RWPE1 (cell line): ENCODE measurements at regions not wholly inside any gene's neighbourhood (a gene's known extent, or its start where the extent isn't known, plus 50 kb on each side); places are given as distances from the start of the nearest gene placed in this dataset.

ENCODE experiments used
- CTCF ChIA-PET: fragments of 350-600 bp; sonication (Branson Sonifier 250); formaldehyde crosslinking; extraction: SDS; loops from one replicate; lab custom pipeline; 2021; lab: Yijun Ruan, JAX
- POLR2A ChIA-PET: fragments of 400-600 bp; formaldehyde crosslinking; extraction: SDS; loops from one replicate; lab custom pipeline; 2020; ENCODE audit warnings: antibody characterized with exemption; ENCODE audit not compliant: low non-redundant PET; lab: Yijun Ruan, JAX
- DNase-seq: peaks from one replicate; pipeline ENCODE4 v3.0.0; 2012; ENCODE audit warnings: low spot score
- H3K27ac ChIP-seq: fragments of 450-650 bp; 2 replicates; pipeline ENCODE4 v1.5.1; 2017
- TF ChIP-seq, protein P1 (sequence below): fragments of 450-650 bp; conservative IDR thresholded peaks from 2 replicates; pipeline ENCODE4 v1.5.1; 2017; ENCODE audit warnings: low read depth, mild to moderate bottlenecking

DNA sequence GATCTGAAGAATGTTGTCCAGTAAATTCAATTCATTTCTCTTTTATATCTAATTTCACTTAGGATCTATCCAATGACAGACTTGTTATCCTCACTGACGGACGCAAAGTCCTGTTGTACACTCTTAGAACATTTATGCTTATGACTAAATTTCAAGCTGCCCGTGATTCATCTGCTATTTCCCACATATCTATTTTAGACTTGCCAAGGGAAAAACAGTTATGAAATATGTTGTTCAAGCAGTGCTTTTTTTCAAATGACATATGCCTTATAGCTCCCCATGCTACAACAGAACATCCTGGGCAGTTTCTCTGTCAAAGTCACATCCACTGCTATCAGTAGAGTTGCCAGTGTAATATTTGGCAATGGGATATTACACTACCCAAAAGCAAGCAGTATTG, 94.2 kb upstream of the CBLN2 start:
- TF ChIP-seq, protein P1, sequence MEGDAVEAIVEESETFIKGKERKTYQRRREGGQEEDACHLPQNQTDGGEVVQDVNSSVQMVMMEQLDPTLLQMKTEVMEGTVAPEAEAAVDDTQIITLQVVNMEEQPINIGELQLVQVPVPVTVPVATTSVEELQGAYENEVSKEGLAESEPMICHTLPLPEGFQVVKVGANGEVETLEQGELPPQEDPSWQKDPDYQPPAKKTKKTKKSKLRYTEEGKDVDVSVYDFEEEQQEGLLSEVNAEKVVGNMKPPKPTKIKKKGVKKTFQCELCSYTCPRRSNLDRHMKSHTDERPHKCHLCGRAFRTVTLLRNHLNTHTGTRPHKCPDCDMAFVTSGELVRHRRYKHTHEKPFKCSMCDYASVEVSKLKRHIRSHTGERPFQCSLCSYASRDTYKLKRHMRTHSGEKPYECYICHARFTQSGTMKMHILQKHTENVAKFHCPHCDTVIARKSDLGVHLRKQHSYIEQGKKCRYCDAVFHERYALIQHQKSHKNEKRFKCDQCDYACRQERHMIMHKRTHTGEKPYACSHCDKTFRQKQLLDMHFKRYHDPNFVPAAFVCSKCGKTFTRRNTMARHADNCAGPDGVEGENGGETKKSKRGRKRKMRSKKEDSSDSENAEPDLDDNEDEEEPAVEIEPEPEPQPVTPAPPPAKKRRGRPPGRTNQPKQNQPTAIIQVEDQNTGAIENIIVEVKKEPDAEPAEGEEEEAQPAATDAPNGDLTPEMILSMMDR = no peak
- POLR2A ChIA-PET = no interaction called here

DNA sequence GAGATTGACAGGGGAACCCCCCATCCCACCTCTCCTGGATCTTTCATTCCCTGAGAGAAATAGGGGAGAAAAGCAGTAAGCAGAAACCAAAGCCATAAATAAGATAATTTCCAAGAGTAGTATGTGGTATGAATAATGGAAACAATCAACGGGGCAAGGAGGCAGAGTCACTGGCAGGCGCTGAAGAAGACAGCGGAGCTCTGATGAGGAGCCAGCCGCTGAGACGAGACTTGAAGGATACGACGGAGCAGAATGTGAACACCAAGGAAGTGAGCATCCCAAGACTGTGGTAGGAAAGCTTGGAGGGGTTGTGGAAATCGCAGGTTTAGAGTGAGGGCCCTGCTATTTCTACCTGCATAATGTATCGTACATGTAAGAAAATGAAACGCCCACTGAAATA, 93.6 kb upstream of the CBLN2 start:
- TF ChIP-seq, protein P1 = no peak
- H3K27ac ChIP-seq = no peak overlapping the region
- DNase-seq = no peak
- POLR2A ChIA-PET = no interaction called here
- CTCF ChIA-PET = no interaction called here

More for the DNA sequence above, 94.2 kb upstream of the CBLN2 start:
- CTCF ChIA-PET = no interaction called here
- no peak for DNase-seq
- H3K27ac ChIP-seq = no peak overlapping the region

DNA sequence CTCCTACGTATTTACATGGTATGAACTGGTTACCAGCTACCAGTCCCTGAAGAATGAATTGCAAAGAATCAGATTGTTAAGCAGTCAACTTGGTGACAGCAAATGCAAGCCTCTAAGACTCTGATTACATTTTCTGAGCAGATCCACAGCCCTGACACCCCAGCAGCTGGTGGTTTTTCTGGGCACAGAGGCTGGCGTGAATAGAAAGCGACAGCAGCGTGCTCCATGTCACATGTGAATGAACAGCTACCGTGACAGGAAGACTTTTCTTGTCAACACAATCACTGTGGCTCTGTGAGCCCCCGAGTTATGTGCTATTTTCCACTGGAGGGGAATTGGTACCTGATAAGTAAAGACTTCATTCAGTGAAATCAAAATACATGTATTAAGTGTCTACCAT, 93.2 kb upstream of the CBLN2 start:
- TF ChIP-seq, protein P1 = no peak
- CTCF ChIA-PET = no interaction called here
- DNase-seq = no peak
- POLR2A ChIA-PET = no interaction called here
- H3K27ac ChIP-seq = no peak overlapping the region

DNA sequence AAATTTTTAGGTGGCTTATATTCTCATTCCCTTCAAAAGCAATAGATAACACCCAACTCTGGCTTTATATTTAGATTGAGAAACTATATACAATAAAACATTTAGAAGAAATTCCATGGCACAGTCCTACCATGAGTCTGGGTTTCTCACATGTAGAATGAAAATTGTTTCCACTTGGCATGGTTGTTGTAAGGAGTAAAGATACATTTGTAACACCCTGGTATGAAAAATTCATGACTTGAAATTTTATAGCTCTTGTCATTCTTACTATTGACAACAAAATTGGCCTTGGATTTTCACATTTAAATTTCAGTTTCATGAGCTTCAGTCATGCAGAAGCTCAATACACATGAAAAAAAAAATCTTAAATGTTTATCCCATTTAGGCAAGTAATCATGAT, 92.5 kb upstream of the CBLN2 start:
- TF ChIP-seq, protein P1 = no peak
- POLR2A ChIA-PET = no interaction called here
- no peak overlapping the region for H3K27ac ChIP-seq
- CTCF ChIA-PET = no interaction called here
- DNase-seq = no peak

DNA sequence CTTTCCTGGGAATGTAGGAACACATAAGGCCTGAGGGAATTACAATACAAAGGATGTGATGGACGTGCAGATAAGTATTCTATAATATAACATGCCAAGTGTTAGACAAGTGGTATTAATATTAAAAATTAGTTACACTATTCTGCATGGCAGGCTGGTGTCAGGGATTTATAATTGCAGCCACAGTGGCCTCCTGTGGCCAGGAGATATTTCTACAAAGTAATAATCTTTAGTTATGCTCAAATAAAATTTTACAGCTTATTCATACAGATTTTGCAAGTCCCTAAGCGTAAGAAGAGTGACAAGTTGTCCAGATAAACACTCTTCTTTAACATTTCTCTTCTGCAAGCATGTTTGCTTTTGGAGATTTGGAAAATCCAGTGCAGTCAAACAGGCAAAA, 90.4 kb upstream of the CBLN2 start:
- no peak for DNase-seq
- POLR2A ChIA-PET = no interaction called here
- TF ChIP-seq, protein P1 = no peak
- CTCF ChIA-PET = no interaction called here
- H3K27ac ChIP-seq = no peak overlapping the region

DNA sequence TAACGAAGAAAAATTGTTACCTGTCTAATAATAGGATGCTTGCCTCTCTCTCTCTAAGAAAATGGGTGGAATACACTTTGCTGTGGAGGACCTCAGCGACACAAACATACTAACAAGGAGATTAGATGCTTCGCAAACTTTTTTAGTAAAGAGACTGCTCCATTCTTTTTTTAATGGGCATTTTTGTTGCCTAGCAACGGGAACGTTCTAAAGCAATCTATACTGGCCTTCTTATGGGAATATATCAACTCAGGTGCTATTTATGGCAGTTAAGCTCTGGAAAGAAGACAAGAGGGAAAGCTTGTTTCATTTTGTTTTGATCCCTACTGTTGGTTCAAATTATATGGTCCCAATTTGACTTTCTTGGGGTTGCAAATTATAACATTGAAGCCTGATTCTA, 86.8 kb upstream of the CBLN2 start:
- ChIA-PET CTCF (no interaction called here), POLR2A (no interaction called here)

More for the DNA sequence above, 86.8 kb upstream of the CBLN2 start:
- DNase-seq = no peak
- TF ChIP-seq, protein P1 = no peak
- no peak overlapping the region for H3K27ac ChIP-seq
